ENCODE measurements at regions not wholly inside any gene's neighbourhood (a gene's known extent, or its start where the extent isn't known, plus 50 kb on each side); places are given as distances from the start of the nearest gene placed in this dataset.

- TF ChIP-seq POLR2A (IDR thresholded peaks at IDR 0.05; ENCODE audit: low read depth) (no peak), CTCF (IDR thresholded peaks at IDR 0.05) (no peak)
These were observed 510.5 kb downstream of the CCSER2 start for GRCh38 chr10:84838851-84839250.
